Fibroblast of skin of right biceps (primary cell): ENCODE measurements at regions not wholly inside any gene's neighbourhood (a gene's known extent, or its start where the extent isn't known, plus 50 kb on each side); places are given as distances from the start of the nearest gene placed in this dataset.
"Not testable (repeated sequence)": the region's sequence is repeated elsewhere in the genome, so short reads cannot be mapped to it uniquely, and the experiment has no call there.

Experiments
- DNase-seq: peaks from one replicate; pipeline ENCODE4 v3.0.0-alpha.2; 2013

DNA sequence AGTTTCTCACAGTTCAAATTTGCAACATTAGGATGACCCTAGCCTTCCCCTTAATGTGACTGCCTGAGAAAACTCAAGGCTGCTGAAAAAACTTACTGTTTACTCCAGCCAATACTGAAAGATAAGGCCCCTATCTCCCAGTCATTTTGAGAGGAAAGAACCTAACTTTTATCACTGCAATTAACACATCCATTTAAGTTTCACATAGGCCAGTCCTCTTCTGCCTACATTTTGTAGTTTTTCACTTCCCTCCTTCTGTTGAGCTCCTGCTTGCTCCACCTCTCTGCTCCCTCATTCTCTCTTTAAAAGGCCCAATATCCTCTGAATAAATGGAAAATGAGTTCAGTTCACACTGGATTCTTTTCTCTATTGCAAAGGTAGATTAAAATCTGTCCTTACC lies 1996.2 kb upstream of the FLRT2 start:
- no peak for DNase-seq

DNA sequence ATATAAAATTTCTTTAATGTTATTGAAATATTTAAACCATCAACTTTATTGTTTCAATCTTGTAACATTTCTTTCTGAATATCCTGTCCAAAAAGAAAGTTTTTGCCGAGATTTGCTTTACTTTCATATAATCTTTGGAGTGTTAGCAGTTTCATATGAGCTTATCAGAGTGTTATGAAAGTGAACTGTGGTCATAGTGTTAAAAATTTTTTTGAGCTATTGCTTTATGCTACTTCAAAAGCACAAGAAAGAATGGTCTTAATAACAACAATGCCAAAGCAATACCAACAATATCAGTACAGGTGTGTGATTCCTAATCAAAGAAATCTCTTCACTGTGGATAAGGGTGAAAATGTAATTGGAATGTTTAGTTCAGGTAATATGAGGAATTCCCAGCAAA lies 1994.9 kb upstream of the FLRT2 start:
- no peak for DNase-seq

DNA sequence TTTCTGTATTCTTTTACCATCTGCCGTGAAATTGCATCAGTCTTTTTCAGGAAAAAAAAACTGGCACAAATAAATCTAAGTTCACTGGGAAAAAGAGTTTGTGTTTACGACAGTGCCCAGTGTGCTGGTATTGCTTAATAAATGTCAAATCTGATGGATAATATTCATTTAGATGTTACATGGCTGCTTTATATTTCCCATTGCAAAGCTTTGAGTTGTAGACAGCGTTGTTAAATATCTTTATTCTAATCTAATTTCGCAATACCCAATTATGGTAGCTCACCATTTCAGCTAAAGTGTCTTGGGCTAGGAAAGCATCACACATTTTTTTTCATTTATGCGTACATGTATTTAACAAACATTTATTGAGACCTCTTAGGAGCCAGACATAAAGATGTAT lies 1994.5 kb upstream of the FLRT2 start:
- DNase-seq: no peak

DNA sequence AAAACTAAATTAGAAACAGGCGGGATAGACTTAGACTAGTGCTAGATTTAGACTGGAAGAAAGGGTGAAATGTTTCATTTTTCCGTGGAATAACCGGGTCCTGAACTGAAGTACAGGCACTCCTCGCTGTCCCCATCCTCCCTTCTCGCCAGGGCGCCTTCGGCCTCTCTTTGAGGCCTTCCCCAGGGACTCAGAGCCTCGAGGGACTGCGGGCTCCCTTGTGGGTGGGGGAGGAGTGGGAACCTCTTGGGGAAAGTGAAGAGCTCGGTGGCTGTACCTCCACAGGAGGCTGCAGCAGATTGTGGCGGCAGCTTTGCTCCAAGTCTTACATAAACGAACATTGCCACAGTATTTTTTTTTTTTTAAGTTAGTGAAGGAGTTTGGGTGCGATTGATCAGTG lies 1988.8 kb upstream of the FLRT2 start:
- no peak for DNase-seq

DNA sequence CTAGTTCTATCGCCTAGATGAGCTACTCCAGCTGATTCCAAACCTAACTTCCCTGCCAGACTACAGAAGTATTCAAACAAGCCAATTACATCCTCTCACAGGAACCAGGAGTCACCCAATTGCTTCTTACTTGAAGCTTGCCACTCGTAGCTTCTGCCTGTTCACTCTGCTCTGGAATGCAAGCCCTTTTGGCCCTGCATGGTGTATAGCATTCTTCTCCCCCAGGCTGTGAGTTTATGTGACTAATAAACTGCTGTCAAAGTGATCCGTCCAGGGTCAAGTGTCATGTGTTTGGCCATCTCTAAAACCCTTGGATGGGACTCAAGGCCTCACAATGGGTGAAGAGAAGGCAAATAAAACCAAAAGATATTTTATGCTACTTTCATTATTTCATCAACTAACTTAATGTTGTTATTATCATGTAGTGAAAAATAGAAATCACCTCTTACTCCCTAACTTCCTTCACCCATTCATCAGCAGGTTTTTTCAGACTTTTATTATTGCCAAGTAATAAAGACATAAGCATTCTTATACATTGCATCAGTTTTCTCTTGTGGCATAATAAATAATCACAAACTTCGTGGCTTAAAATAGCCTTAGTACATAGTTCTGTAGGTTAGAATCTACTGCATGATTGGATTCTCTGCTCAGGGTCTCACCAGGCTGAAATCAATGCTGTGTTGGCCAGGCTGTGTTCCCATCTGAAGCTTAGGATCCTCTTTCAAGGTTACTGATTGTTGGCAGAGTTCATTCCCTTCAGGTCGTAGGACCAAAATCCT lies 1981.7 kb upstream of the FLRT2 start:
- DNase-seq: peak; percentile 24

DNA sequence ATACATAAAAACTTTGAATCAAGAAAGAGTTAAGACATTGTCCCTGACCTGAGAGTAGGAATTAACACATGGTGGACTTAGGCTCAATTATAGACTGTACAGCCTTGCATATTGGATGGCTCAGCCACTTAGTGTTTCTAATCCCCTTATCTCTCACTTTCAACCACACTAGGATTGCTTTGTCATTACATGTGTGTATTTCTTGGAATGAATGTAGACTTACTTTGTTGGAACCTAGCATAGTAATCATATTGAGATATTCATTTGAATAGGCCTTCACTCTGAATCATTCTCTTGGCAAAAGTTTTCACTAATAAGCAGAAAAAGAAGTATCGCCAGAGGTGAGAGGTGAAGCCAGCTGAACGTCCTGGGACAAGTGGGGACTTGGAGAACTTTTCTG lies 1973.9 kb upstream of the FLRT2 start:
- DNase-seq: peak; percentile 30

DNA sequence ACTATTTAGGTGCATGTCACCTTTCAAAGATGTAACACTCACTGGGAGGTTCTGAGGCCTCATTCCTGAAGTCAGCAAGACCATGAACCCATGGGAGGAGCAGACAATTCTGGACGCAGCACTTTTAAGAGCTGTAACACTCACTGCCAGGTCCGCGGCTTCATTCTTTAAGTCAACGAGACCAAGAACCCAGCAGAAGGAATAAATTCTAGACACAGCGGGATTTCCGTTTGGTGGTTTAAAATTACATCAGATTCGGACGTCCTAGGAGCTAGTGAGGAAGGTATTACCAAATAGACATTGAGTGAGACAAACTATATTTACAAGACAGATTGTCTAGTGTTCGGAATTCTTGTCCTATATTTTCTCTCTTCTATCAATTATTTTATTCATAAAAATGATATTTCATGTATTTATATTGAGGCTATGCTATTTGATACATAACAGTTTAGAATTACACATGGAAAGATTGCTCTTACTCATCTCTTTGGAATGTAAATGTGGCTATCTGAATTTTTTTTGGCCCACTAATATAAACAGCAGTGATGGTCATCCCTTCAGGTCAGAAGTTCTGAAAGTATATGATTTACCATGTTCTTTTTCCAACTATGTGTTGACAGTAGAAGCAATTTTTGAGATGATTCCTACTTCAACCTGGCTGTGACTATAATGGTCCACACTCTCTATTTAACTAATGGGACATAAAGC lies 1973.0 kb upstream of the FLRT2 start:
- DNase-seq: peak; percentile 75

DNA sequence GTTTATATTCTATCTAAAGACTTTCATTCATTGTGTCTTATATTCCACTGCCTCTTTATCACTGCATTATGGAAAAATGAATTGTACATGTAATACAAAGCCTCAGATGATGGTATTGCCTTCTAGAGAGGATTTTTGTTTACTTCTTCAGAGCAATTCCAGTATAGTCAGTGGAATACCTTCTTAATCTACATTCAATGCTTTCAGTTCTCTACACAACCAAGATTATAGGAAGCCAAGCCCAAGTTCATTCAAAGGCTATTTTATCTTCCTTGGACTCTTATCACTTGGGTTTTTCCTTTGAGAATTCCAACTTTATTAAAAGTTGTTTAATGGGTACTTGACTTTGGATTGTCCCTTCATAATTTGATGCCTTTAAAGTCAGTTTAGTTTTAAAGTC lies 1971.0 kb upstream of the FLRT2 start:
- DNase-seq: no peak

DNA sequence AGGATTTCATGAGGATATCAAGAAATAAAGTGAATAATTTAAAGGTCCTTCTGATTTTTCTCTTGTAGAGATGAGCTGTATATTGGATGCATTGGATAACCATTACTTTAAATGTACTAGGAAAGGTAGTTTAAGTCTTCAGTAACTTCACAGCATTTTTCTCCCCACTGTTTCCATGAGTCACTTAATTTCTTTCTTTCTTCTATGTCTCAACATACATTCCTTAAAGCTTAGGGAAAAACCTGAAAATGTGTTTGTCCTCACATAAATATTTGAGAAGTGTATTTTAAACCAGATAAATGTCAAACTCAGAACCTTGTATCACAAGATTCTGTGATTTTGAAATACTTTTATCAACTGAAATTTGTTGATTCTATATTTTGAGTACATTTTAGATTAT lies 1970.2 kb upstream of the FLRT2 start:
- DNase-seq: peak; percentile 65

DNA sequence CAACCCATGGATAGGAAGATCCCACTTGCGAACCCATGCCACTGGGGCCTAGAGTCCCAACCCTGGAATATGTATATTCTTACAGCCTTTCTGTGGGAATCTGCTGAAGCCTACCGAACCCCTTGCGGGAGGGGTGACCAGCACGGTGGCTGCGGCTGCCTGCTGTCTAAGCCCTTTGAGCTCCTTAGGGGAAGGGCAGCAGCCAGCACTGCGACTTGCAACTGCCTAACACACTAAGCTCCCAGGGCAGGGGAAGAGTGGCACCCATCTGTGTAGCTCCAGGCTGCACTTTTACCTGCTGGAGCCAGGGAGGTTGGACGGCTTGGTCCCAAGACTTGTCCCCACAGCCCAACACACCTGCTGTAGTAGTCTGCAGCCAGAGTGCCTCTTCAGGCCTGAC lies 1968.7 kb upstream of the FLRT2 start:
- no peak for DNase-seq

DNA sequence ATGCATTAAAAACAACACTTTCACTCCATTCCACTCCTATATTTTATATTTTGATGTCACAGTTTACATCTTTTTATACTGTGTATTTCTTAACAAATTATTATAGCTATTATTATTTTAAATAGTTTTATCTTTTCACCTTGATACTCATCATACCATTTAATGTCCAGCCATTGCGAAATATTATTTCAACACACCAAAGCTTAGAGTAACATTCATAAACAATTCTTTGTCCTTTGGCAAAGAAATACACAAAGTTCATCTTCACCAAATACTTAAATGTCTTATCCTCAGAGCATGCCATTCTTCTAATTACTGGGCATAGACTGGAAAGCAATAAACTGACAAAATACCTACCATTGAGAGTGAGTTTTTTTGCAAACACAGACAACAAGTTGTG lies 1963.4 kb upstream of the FLRT2 start:
- no peak for DNase-seq

DNA sequence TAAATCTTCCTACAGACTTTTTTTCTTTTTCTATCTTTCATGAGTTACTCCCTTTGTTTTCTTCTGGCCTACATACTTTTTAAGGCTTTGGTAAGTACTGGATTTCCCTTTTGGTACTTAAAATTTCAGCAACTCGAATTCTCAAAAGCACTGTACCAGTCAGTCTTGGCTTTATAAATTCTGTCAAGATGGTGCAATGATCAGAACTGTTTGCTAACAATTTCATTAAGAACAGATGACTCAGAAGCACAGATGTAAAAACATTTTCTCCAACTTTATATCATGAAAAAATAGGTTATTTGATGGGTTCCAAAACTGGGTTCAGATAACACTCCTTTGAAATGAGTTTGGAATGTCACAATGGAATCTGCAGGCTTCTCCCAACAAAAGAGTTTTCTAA lies 1961.8 kb upstream of the FLRT2 start:
- DNase-seq: no peak

DNA sequence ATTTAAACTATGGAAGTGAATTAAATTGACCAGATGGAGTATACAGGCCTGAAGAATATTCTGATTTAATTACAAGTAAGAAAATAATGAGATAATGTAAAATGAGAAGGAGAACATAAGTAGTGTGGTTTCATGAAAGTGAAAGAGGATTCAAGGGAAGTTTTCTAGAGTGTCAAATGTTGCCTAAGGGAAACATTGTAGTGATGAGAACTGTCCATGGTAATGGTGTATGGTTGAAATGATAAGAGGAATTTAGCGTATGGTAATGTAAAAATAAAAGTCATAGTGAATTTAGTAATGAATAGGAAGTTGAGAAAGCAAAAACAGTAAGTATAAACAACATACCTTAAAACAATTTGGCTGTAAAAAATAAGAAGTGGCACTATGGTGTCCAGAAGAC lies 1954.6 kb upstream of the FLRT2 start:
- no peak for DNase-seq

DNA sequence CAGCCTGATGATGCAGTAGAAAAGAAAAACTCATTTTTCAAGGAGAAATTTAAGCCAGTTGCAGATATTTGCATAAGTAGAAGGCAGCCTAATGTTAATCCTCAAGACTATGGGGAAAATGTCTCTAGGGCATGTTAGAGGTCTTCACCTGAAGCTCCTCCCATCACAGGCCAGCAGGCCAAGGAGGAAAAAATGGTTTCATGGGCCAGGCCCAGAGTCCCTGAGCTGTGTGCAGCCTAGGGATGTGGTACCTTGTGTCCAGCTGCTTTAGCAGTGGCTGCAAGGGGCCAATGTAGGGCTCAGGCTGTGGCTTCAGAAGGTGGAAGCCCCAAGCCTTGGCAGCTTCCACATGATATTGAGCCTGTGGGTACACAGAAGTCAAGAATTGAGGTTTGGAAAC lies 1946.7 kb upstream of the FLRT2 start:
- no peak for DNase-seq

DNA sequence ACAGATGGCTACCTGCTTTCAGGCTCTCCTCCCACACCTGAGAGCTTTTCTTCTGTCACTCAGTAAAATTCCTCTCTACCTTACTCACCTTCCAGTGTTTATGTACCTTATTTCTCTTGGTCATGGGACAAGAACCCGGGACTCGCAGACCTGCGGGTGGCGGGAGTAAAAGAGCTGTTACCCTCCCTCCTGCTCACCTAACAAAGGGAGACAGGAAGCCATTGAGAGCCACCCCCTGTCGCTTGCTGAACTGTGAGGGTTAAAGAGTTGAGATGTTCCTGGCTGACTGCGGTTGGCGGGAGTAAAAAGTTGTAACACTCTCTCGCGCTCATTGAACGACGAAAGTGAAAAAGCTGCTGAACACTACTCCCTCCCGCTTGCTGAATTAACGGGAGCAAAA lies 1935.1 kb upstream of the FLRT2 start:
- no peak for DNase-seq

DNA sequence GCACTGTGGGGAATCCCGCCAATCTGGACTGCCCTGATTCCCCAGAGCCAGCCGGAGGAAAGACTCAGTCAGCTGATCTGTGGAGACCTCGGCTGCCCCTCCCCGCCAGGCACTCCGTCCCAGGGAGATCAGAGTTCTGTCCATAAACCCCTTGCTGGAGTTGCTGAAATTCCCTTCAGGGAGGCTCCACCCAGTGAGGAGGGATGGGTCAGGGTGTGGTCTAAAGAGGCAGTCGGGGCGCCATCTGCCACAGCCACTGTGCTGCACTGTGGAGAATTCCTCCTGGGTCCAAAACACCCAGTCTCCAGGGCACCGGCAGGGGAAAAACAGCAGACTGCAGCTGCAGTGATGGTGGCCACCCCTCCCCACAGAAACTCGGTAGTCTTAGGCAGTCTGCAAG lies 1922.3 kb upstream of the FLRT2 start:
- no peak for DNase-seq

DNA sequence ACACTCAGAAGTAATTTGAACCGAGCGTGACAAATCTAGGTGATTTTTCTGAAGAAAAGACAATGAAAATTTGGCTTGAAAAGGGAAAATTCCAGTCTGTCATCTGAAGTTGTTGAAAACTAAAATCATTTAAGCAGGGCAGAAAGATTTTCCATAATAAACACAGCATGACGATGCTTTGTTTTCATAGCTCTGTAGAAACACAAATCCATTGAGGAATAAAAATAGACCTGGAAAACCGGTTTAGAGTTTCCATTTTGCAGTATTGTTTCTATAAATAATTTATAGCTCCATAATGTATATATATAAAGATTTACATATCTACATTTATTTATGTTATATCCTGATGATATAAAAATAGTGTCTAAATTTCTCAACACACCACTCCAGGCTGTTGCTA lies 1918.5 kb upstream of the FLRT2 start:
- peak; percentile 15 for DNase-seq

DNA sequence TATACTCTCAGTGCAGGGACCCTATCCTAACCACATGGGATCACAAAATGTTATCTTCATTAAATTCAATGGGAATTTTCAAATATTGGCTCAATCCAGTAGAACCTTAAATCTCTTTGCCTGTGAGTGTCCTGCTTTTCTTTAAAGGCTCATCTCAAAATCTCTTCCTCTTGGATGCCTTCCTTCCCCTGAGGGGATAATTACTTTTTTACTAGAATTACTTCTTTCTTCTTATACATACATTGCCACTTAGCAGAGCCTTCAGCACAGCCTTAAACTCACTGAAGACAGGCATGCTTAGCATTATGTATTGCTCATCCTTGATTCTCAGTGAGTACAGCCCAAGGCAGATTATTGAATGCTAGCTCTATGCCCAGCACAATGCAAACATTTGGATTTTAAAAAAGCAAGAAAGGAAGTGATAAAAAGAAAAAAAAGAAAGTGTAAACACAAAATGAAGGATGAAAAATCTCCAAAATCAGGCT lies 1918.0 kb upstream of the FLRT2 start:
- no peak for DNase-seq

DNA sequence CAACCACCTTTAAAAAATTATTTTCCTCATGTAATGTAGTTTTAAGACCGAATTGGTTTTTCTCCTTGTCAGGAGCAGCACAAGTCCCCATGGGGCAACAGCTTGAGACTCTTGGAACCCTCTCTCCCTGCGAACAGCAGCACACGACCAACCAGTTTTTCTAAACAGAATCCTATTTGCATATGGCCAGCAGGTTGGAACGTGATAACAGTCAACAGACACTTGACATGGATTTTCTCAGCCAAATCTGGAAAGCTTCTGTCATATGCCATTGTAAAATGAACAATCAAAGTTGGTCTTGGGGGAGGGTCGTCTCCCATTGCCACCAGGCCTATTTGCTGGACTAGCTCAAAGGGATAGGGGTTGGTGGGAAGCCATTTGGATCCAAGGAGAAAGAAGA lies 1915.0 kb upstream of the FLRT2 start:
- DNase-seq: no peak

DNA sequence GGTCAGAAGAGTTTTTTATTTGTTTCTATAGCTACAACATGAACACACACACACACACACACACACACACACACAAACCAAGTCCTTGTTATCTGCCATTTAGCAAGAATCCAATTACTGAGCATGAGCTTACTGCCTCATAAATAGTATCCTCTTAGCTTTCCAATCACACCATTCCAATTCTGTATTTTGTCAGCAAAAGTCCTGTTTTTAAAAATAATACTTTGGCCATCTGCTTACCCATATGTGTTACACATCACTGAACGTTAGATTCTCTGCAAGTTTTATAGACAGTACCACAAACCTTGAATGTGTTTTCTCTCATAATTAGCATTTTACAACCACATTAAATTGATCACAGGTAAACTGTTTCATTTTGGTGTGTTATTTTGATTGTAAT lies 1905.4 kb upstream of the FLRT2 start:
- no peak for DNase-seq

DNA sequence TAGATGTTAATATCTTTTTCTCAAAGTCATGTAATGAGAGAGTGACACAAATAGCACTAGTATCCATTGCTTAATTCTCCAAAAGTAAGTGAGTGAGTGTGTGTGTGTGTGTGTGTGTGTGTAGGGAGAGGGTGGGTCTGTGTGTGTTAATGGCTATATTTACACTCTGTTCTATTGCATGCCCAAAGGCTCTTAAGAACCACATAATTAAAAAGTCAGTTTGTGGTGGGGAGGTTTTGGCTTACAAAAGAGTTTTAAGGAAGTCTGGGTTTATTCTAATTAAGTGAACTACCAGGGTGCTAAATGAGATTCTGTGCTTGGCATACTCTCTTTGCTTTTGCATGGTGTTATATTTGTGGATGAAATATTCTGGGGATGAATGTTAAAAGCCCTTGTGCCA lies 1897.6 kb upstream of the FLRT2 start:
- DNase-seq: no peak

DNA sequence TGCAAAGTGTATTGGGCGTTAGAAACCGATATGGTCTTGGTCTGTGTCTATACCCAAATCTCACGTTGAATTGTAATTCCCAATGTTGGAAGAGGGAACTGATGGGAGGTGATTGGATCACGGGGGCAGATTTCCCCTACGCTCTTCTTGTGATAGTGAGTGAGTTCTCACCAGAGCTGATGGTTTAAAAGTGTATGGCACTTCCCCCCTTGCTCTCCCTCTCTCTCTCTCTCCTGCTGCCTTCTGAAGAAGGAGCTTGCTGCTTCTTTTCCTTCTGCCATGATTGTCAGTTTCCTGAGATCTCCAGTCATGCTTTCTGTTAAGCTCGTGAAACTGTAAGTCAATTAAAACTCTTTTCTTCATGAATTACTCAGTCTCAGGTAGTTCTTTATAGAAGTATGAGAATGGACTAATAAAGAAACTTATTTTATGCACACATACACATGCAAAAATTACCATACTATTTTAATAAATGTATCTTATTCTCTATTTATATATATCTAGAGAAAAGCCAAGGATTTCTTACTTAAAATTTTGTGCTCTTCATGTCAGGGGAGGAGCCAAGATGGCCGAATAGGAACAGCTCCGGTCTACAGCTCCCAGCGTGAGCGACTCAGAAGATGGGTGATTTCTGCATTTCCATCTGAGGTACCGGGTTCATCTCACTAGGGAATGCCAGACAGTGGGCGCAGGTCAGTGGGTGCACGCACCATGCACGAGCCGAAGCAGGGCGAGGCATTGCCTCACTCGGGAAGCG lies 1891.0 kb upstream of the FLRT2 start:
- no peak for DNase-seq

DNA sequence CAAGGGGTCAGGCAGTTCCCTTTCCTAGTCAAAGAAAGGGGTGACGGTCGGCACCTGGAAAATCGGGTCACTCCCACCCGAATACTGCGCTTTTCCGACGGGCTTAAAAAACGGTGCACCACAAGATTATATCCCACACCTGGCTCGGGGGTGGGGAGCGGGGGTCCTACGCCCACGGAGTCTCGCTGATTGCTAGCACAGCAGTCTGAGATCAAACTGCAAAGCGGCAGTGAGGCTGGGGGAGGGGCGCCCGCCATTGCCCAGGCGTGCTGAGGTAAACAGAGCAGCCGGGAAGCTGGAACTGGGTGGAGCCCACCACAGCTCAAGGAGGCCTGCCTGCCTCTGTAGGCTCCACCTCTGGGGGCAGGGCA lies 1890.5 kb upstream of the FLRT2 start:
- DNase-seq: not testable (repeated sequence)

DNA sequence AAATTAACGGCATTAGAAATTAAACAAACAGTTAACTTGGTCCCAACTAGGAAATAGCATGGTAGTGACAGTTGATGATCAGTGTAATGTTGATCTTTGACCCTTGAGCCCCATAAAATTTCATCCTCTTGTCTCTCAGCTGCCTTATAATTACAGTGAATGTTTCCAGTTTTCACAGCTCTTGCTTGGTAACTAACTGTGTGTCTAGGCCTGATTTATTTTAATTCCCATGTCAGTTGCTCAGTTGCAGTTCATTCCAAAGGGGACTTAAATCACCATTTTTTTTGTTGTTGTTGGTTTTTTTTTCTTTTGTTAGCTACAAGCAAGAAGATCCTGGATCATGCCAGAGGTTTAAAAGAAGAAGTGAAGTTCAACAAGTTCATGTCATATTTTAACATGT lies 1883.7 kb upstream of the FLRT2 start:
- DNase-seq: no peak
